ENCODE measurements at regions not wholly inside any gene's neighbourhood (a gene's known extent, or its start where the extent isn't known, plus 50 kb on each side); places are given as distances from the start of the nearest gene placed in this dataset.
"Not testable (repeated sequence)": the region's sequence is repeated elsewhere in the genome, so short reads cannot be mapped to it uniquely, and the experiment has no call there.

DNA sequence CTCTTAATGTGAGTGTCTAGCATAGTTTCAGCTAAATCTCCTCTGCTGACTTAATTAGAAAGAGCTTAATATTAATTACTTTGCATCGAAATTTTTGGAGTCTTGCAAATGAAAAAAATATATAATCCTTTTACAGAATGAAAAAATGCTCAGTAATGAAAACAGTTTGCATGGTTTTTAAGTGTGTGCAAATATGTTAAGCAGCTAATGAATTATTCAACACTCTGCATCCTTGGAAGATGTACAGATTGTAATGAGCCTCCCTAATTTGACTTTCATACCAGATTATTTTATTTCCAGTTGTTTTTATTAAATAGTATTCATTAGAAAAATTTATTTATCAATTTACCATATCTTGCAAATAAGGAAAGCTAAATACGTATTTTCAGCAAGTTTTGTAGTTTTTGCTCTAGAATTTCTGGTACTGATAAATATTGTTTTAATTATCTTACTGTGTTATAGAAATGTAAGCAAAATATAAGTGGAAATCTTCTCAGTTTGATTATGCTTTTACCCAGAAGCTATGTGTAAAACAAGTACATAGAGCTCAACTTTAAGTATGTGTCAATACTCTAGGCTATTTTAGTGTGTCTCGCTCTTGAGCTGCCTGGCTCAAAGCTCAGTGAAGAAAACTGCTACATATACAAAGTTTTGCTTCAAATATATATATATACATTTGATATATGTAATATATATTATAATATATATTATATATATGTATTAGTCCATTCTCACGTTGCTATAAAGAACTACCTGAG is 714.9 kb upstream of the LUZP2 start:
- no peak for DNase-seq

DNA sequence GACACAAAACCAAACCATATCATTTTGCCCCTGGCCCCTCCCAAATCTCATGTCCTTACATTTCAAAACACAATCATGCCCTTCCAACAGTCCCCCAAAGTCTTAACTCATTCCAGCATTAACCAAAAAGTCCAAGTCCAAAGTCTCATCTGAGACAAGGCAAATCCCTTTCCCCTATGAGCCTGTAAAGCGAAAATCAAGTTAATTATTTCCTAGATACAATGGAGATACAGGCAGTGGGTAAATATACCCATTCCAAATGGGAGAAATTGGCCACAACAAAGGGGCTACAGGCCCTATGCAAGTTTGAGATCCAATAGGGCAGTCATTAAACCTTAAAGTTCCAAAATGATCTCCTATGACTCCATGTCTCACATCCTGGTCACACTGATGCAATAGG is 709.9 kb upstream of the LUZP2 start:
- DNase-seq, result not testable (repeated sequence)

GRCh38 chr11:23789200-23789853 is 707.5 kb upstream of the LUZP2 start:
- DNase-seq, result no peak

DNA sequence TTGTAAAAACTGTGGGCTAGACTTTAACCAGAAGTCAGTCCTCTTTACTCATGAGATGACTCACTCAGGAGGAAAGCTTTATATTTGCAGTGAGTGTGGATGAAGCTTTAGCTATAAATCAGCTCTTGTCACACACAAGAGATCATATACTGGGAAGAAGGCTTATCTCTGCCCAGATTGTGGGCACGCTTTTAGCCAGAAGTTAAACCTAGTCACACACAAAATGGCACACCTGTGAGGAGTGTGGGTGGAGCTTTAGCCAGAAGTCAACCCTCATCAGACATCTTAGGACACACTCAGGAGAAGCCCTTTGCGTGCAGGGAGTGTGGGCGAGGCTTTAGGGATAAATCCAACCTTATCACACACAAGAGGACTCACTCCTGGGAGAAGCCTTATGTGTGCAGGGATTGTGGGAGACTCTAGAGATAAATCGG is 706.9 kb upstream of the LUZP2 start:
- DNase-seq, result no peak

DNA sequence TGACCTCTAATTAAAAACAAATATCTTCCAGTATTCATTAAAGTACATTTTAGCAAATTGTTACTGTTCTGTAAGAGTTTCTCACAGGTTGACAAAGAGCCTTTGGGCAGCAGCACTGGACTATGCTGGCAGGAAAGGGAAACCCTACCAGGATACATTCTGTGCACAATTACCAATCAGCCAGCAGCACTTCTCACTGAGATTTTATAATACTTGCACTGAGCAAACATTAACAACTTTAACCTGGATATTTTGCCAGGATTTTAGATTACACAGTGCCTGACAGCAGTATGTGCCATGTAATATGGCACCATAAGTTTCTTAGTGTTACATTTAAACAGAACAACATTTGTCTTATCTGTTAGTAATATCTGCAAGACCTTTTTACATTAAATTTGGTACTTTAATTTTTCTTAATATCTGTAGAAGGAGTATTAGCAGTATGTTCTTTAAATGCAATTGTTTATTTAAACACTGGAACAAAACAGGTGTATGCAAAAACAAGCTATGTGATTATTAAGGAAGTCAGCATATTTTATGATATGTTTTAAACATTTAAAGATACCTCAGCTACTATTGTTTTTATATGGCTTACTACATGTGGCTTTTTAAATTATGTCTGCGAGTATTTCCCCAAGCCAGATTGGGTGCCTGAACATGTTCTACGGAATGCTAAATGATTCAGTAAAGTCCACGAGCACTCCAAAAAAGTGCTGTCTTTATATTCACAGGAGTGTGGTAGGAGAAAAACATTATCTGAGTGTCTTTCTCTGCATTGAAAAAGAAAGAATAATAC is 699.0 kb upstream of the LUZP2 start:
- DNase-seq, result no peak

DNA sequence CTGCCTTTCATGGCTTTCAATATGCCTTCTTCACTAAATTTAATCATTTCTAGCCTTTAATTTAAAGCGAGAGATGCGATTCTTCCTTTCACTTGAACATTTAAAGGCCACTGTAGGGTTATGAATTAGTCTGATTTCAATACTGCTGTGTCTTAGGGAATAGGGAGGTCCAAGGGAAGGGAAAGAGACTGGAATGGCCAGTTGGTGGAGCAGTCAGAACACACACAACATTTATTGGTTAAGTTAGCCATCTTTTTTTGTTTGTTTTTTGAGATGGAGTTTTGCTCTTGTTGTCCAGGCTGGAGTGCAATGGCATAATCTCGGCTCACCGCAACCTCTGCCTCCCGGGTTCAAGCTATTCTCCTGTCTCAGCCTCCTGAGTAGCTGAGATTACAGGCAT is 662.5 kb upstream of the LUZP2 start:
- DNase-seq, result not testable (repeated sequence)

- DNase-seq, result no peak
Measured at GRCh38 chr11:23836981-23837380, 659.9 kb upstream of the LUZP2 start.

DNA sequence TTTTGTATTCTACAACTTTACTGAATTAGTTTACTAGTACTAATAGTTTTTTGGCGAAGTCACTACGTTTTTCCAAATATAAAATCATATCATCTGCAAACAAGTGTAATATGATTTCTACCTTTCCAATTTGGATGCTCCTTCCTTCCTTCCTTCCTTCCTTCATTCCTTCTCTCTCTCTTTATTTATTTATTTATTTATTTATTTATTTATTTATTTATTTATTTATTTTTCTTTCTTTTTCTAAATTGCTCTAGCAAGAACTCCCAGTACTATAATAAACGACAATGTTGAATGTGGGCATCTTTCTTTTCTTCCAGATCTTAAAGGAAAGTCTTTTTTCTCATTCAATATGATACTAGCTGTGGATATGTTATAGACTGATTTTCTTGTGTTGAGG is 656.0 kb upstream of the LUZP2 start:
- no peak for DNase-seq

DNA sequence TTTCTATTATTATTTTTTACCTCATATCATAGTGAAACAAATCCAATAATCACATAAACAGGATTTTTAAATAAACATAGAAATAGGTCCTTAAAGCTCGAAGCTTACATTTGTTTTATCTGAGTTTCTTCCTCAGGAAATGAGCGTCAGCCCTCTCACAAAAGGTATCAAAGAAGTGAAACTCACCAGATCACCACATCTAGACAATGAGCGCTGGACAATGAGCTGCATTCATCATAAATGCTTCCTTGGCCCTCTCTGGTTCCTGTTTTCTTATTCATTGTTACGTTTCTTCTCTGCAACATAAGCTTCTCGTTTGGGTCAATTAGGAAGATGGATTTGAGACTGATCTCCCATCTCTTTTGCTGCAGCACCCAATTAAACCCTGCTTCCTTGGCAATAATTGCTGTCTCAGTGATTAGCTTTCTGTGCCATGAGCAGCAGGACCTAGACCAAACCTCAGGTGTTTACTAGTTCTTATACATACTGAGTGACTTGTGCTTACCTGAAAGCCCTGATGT is 649.9 kb upstream of the LUZP2 start:
- no peak for DNase-seq

DNA sequence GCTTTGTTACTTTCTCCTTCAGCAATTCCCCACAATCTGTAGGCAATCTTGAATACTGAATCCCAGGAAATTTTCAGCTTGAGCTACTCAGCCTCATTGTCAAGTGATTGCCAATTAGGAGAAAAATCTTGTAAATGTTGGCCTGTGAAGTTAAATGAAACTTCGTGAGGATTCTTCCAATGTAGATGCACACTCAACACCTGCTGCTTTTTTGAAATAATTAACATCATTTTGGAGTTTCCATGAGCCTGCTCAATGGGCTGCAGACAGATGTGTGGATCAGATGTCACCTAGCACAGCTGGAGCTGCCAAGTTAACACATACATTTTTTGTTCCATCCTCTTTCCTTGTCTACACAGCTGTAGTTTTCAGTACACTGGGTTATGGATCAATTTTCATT is 645.6 kb upstream of the LUZP2 start:
- DNase-seq, result no peak

DNA sequence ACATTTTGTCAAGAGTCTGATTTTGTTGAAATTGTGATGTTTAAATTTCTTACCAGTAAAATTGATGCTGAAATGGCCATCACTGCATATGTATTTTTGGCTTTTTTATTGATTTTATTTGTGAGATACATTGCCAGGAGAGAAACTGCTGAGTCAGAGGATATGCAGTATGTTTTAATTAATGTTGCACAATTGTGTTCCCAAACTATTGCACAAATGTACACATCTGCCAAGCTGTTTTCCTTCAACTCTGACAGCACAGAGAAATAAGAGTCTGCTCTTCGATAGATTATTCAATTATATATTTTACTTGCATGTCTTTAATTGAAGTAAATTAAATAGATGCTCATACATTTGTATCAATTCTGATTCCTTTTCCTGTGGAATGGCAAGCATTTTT is 640.2 kb upstream of the LUZP2 start:
- DNase-seq, result no peak

GRCh38 chr11:23859087-23859486 is 637.8 kb upstream of the LUZP2 start:
- DNase-seq, result no peak

GRCh38 chr11:23861615-23862014 is 635.2 kb upstream of the LUZP2 start:
- no peak for DNase-seq

- no peak for DNase-seq
Measured at GRCh38 chr11:23865341-23865975, 631.4 kb upstream of the LUZP2 start.

- DNase-seq, result no peak
Measured at GRCh38 chr11:23866641-23867040, 630.2 kb upstream of the LUZP2 start.

DNA sequence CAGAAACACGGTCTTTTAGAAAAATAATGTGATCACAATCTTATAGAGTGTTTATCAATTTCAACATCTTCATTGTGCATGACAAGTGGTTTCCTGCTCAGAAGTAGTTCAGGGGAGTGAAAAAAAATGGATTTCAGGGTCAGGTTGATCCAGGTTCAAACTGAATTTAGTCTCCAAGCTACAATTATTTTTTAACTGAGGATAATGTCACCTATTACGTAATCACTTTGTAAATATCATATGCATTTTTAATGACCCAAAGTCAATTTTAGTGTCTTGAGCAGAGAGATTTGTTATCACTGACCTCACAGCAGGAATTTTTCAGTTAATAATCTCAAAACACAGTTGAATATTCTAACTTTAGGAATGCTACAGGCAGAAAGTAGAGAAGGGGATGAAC is 627.2 kb upstream of the LUZP2 start:
- DNase-seq, result no peak

DNA sequence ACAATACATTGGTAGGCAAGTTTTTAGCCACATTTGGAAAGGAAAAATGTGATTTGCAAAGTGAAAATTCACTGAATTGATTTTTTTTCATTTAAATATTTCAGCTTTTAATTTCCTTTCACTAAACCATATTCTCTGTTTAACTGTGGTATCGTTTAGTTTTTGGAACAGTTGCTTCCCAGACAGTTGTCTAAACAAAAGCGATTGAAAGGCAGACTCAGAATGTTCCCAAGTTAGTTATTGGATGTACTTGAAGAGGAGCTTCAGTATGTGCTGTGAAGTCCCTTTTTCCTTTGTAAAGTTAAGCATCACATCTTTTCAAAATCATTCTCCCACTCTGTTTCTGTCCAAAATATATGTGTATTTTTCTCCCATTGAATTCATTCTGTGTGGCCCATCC is 623.4 kb upstream of the LUZP2 start:
- no peak for DNase-seq

DNA sequence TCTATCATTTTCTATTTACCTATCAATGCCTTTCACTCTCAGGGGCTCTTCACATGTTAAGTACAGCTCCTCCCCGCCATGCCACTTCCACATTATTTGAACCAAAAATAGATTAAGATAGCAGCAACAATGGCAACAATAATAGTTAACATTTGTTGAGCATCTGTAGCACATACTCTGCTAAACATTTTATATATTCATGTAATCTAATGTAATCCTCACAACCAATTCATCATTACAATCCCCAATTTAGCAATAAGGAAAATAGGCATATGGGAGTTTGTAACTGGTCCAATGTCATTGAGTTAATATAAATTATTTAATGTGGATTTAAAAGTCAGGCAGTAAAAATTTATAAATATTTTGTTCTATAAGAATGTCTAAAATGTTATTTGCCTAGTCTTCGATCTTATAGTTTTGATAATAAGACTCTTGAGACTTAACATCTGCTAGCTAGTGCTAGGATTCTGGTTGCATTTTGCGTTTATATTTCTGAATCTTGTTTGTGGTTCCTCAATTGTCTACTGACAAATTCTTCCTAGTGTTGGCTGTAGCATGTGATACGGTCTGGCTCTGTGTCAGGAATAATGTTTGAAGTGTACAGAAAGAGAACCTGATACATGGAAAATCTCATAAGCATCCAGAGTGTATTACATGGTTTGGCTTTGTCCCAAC is 621.5 kb upstream of the LUZP2 start:
- no peak for DNase-seq

- not testable (repeated sequence) for DNase-seq
Measured at GRCh38 chr11:23883426-23884048, 613.3 kb upstream of the LUZP2 start.

GRCh38 chr11:23884341-23884740 is 612.5 kb upstream of the LUZP2 start:
- DNase-seq, result no peak

- no peak for DNase-seq
Measured at GRCh38 chr11:23885801-23886200, 611.1 kb upstream of the LUZP2 start.

- not testable (repeated sequence) for DNase-seq
Measured at GRCh38 chr11:23887122-23887521, 609.7 kb upstream of the LUZP2 start.

All from CD4-positive, alpha-beta T cell treated with Interleukin-4 for 1 hour (primary cell).